HG03139 (cell line): ENCODE measurements at regions not wholly inside any gene's neighbourhood (a gene's known extent, or its start where the extent isn't known, plus 50 kb on each side); places are given as distances from the start of the nearest gene placed in this dataset.

ENCODE experiments used
- ATAC-seq: cut with Tn5 transposase; IDR thresholded peaks from one replicate; pipeline ENCODE4 v1.9.1; 2021; ENCODE audit not compliant: unreplicated experiment

DNA sequence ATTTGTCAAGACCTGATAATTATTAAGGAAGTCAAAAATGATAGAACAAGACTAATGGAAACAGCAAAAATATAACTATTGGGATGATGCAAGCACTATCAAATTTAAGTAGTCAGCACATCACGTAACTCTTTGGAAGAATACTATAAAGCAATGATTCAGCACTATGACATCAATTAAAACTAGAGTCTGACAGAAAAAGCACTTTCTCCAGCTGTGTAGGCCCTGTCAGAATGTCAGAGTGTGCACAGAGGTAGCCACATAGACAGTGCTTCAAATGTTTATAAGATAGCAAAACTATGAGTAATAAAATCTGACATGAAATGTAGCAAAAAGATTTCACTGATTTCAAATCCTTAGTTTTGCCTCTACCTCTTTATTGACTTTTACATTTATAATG is 1226.6 kb upstream of the ADGRL3 start:
- ATAC-seq, result no peak

DNA sequence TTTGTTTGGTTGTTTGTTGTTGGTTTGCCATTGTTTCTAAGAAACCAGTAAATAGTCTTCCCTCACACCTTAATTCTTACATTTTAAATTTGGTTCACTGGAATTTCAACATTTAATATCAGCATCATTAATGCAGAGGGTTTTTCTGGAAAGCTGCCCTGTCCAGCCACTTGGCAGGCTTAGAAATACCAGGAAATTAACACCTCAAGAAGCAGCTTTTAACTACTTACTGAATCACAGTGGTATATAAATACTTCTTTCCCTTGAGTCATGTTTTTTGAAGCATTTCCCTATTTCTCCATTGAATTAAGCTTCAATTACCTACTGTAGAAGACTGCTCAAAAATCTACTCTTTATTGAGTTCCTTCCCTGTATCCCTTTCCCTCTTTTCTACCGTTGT is 1221.1 kb upstream of the ADGRL3 start:
- ATAC-seq, result no peak

DNA sequence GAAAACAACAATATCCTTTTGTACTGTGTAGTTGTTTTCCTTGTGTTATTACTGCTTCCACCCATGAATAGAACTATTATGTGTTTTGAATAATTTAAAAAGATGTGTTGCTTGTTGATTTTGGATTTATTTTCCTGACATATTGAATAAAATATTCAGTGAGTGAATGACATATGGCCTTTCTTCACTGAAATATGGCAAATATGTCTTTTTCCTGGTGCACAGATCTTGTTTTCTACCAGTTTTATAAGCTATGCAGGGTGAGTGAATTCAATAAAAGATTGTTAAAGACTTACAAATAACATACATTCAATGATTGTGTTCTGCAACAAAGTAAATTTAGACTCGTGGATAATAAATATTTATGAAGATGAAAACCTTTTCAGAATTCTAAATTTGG is 1216.3 kb upstream of the ADGRL3 start:
- ATAC-seq, result no peak

DNA sequence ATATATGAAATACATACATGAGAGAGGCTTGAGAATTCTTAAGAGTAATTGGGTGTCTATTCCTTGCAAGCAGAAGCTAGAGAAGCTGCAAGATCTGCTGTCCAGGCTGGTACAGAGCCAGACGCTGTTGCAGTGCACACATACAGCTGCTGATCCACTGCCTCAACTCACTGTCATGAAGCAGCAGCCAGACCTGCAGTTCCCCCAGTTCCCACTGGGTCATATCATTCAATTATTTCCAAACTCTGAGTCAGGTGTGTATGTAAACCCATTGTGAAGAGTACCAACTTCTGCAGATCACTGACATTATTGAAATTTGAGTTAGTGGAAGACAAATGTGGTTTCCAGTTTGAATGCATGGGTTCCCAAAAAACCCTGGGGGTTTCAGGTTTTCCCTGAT is 1212.8 kb upstream of the ADGRL3 start:
- ATAC-seq, result no peak

DNA sequence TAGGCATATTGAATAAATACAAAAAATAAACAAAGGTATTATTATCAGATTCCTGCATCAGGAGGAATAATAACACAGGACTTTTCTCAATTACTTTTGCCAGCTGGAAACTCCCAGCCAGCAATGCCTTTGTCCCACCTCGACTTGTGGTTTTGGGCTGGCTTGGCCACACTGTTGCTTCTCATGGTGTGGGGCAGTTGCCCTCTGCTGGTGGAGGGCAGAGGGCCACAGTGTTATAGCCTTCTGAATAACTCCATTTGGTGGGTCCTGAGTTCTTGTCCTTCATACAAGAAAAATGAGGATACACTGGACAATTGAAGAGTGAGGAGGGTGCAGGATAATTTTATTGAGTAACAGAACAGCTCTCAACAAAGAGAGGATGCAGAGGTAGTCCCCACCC is 1206.0 kb upstream of the ADGRL3 start:
- ATAC-seq, result no peak

DNA sequence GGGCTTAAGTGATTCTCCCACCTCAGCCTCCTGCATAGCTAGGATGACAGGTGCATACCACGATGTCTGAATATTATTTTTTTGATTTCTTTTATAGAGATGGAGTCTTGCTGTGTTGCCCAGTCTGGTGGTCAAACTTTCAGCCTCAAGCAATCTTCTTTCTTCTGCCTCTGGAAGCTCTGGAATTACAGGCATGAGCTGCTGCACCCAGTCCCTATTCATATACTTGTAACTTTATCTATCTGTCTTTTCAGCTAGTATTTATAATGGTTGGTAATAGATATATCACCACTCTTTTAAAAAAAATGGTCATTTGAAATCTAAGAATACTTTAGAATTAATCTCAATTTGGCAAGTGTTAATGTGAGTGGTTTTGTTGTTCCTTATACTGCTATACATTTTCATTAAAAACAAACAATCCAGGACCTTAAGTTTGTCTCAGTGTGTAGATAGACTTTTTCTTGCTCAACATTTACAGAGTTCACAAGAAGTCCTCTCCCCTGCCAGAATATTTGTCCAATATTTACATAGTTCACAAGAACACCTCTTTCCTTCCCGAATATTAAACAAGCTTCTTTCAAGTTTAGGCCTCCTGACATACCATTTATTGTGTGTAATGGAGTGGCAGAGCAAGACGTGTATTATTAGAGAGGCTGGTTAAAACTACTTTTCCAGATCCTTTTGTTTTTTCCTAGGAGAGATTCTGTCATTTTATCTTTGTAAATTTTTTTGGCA is 1197.4 kb upstream of the ADGRL3 start:
- no peak for ATAC-seq

DNA sequence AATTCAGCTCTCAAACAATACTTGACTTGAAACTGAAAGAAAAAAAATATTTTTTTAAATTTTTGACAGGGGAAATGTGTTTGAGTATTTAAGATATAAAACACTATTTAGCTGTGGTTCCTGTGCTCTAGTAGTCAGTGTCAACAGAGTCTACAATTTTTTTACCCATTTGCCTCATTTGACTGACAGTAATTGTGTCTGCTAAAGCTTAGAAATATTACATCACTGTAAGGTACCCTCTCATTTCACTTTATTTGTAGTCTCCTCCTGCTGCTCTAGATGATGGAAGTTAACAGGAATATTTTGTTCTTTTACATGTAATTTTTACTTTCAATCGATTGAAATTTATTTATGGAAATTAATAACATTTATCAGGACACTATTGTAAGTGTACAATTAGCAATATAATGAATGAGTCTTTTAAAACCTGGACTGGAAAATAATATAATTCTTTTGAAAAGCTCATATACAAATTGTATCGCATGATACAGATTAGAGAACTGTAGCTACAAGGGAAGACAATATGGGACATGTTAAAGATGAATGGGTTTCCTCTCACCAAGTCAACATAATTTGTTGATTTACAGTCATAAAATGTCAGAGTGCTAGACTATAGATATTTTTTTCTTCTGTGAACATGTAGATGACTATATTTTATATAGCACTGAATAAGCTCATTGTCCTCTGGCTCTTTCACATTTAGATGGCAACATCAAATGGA is 1186.5 kb upstream of the ADGRL3 start:
- no peak for ATAC-seq

DNA sequence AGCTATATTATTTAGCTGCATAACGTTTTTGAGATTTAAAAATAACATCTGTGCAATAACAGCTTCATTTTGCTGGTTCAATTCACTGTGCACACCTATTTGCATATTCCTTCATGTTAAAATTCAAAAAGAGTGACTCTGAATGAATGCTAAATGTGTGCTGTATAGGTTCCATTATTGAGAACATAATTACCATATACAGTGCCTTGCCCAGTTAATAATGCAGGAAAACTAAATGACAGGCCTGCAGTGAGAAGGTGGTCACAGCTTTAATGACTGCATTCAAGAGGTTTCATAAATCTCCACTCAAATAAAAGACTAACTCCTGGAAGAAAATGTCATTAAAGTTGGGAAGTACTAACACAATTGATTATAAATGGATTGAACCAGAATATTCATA is 1183.2 kb upstream of the ADGRL3 start:
- ATAC-seq, result no peak

DNA sequence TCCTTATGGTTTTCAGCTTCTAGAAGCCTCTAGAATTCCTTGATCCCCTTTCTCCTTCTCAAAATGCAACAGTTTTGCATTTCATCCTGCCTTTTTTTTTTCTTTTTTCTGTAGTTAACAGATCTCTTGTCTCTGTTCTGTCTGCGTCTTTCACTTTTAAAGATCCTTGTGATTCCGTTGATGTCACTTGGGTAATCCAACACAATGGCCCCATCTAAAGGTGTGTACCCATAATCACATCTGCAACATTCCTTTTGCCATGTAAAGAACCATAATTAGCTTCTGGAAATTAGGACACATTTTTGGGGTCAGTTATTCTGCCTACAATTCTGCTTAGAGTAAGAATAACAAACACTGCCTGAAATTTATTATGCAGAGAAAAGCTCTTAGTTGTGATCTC is 1180.9 kb upstream of the ADGRL3 start:
- ATAC-seq, result no peak

DNA sequence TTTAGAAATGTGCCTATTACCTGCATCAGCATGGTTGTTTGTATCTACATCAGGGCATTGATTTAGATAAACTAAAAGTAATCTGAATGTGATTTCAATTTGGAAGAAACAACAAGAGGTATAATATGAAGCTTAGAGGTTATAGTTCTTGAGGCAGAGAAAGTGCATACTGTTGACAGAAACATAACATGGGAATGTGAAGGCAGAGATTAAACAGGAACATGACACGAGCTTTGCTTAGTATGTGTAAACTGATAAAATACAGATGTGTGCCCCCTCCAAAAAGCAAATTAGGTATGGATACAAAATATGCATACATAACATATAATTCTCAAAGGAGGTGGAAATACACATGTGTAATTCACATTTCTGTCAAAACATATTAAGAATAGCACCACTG is 1180.2 kb upstream of the ADGRL3 start:
- ATAC-seq, result no peak

DNA sequence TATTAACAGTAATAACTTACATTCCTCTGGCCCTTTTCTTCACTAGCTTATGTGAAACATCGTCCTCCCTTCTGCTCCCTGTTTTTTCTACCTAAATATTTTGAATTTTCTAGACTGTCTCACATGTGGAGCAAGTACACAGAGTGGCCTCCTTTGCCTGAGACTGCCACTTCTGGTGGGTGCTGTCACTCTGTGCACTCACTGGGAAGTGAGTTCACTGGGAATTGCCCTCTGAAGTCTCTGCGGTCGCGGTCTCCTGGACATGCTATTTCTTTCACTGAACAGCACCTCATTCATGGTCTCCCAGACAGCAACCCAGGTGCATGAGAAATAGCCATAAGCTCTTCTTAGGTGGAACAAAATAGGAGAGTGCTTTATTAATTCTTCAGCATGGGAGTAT is 1179.7 kb upstream of the ADGRL3 start:
- ATAC-seq, result no peak

DNA sequence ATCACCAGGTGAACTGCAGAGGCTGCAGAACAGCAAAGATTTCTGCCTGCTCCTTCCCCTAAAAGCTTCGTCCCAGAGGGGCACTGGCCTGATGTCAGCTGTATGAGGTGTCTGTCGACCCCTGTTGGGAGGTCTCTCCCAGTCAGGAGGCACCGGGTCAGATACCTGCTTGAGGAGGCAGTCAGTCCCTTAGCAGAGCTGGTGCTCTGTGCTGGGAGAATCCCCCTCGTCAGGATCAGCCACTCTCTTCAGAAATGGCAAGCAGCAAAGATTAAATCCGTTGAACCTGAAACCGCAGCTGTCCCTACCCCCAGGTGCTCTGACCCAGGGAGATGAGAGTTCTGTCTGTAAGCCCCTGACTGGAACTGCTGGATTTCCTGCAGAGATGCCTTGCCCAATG is 1166.3 kb upstream of the ADGRL3 start:
- ATAC-seq, result no peak

DNA sequence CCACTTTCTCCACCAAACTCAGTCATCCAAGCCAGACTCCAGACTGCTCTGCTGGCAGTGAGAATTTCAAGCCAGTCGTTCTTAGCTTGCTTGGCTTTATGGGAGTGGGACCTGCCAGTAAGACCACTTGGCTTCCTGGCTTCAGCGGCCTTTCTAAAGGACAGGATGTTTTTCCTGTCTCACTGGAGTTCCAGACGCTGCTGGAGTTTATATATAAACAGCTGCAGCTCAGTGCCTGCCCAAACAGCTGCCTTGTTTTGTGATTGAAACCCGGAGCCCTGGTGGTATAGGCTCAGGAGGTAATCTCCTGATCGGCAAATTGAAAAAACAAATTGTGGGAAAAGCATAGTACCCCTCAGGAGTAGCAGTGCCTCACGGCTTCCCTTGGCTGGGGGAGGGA is 1165.8 kb upstream of the ADGRL3 start:
- ATAC-seq, result no peak

DNA sequence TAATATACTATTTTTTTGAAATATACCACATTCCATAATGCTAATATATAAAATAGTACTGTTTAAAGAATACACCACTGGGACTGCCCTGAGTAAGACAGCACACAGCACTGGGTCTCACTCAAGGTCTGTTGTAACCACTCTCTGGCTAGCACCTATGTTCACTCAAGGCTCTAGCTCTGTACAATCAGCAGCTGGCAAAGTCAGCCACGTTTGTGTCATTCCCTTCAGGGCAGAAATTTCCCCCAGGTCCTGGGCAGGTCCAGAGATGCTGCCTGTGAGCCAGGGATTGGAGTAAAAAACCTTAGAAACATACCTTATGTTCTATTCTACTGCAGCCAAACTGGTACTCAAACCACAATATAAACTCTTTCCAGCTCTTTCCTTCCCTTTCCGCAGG is 1160.2 kb upstream of the ADGRL3 start:
- no peak for ATAC-seq

DNA sequence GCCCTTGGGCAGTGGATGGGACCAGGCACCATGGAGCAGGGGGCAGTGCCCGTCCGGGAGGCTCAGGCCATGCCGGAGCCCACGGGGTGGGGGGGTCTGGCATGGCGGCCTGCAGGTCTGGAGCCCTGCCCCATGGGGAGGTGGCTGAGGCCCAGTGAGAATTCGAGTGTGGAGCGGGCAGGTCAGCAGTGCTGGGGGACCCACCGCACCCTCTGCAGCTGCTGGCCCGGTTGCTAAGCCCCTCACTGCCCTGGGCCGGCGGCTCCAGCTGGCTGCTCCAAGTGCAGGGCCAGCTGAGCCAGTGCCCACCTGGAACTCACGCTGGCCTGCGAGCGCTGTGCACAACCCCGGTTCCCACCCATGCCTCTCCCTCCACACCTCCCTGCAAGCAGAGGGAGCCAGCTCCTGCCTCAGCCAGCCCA is 1157.9 kb upstream of the ADGRL3 start:
- no peak for ATAC-seq

DNA sequence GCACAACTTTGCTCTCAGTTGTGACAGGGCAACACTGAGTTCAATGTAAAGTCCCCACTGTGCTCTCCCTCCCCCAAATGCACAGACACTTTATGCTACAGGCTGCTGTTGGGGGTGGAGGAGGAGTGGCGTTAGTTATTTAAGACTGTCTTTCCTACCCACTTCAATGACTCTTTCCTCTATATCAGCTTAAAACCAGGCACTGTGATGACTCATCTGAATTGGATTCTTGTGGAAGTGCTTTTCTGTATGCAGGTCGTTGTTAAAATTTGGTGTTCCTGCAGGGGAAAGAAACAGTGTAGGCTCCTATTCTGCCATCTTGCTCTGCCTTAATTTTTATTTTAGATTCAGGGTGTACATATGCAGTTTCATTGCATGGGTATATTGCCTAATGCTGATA is 1157.2 kb upstream of the ADGRL3 start:
- no peak for ATAC-seq

DNA sequence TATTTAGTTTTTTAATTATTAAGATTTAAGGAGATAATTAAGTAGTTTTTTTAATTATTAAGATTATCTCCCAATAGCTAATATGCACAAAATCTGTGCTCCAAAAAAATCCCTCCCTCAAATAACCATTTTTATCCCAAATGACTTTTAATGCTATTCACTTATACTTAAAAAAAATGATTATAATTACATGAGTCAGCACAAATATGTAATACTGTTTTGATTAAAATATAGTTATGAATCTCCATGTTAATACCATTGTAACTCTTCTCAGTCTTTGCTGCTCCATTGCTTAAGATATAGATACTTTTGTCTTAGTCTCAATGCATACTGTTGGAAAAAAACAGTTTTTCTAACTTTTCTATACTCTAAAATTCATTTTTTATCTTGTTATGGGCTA is 1121.1 kb upstream of the ADGRL3 start:
- ATAC-seq, result no peak

DNA sequence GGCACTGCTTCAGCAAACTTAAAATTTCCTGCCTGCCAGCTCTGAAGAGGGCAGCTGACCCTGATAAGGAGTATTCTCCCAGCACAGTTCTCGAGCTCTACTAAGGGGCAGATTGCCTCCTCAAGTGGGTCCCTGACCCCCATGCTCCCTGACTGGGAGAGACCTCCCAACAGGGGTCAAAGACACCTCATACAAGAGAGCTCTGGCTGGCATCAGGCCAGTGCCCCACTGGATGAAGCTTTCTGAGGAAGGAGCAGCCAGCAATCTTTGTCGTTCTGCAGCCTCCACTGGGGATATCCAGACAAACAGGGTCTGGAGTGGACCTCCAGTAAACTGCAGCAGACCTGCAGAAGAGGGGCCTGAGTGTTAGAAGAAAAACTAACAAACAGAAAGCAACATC is 1118.3 kb upstream of the ADGRL3 start:
- ATAC-seq, result no peak

DNA sequence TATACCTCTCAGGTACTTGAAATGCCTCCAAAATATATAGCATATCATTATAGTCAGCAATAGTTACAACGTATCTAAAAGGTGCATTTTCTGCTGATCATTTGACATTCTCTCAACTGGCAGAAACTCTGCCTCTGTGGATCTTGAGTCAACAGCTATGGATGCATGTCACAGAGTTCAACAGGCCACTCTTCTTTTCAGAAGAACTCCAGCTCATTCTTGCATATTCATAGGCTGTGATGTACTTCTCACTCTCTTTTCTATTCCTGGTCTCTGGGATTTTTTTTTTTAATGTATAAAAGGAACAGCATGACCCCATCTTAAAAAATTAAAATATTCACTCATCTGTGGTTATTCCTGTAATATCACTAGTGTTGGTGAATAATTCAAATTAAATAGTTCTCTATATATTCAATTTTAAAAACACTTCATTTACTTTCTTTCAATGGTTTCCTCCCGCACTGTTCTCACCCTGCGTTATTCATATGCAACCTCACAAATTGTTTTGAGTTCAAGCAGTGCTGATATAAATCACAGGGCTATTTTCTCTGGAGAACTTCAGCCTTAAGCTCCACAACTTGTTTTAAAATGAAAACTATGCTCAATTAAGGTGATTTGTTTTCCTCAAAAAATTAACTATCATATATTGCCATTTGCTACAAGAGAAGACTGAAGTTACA is 1111.2 kb upstream of the ADGRL3 start:
- ATAC-seq, result no peak

DNA sequence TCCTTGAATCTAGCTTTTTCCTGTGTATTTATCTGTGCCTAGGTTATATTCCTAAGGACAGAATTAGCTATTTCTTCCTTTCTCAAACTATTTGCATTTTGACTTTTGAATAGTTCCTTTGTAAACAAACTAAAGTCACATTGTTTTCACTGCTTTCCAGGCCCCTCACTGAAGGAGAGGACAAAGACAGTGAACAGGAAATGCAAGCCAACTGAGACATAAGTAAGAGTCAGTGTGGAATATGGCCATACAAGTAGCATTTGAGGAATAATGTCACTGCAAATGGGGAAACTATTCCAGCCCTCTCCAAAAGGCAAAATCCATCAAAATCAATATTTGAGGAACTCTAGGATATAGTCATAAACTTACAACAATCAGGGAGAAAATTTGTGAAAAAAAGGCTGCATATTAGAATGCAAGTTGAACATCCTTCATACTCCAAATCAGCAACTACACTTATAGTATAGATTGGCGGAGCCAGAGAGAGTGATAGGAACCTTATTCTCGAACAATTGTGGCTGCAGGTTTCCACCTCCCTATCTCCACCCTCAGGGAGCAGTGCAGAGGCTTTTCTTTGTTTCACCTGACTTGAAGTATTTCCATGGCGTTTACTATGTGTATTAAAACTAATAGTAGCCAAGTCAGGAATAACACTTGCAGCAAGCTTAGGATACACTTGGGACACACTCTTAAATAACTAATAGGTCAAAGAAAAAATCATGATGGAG is 1110.4 kb upstream of the ADGRL3 start:
- no peak for ATAC-seq

DNA sequence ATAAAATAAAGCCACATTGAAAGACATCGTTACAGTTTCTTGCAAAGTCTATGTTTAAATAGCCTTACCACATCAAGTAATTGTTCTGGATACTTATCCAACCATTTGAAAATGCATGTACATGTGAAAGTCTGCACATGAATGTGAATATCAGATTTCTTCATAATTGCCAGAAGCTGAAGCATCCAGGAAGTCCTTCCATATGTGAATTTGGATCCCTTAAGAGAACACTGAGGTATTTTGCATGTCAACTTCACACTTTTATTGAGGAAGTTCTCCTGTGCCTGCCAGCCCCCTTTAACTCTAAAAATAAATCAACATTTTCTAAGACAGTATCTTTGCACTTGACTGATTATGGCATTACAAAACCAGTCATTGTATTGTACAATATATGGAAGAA is 1103.5 kb upstream of the ADGRL3 start:
- ATAC-seq, result no peak

DNA sequence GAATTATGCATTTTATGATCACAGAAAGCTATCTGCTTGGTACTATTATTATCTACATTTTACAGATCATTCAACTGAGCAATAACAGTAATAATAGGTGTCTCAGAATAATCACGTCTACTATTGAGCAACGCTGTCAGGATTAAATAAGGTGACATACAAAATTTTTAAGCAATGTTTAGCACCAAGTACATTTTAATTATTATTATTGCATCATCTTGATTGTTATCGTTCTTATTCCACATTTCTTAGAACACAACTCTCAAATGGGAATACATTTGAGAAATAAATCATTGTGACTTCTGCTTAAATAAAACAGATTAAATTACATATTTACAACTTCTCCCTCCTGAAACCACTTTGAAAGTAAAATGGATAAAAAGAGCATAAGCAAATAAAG is 1083.5 kb upstream of the ADGRL3 start:
- ATAC-seq, result no peak
